Endodermal cell (in vitro differentiated cells): ENCODE measurements at regions not wholly inside any gene's neighbourhood (a gene's known extent, or its start where the extent isn't known, plus 50 kb on each side); places are given as distances from the start of the nearest gene placed in this dataset.

ENCODE experiments used
- DNase-seq: peaks from one replicate; pipeline ENCODE4 v3.0.0-alpha.2; 2017
- H3K27ac ChIP-seq: 2 replicates; pipeline ENCODE4 v1.5.1; 2013; ENCODE audit warnings: mild to moderate bottlenecking, low read depth, low read length, moderate library complexity
- H3K27me3 ChIP-seq: 2 replicates; pipeline ENCODE4 v1.6.1; 2013; ENCODE audit warnings: mild to moderate bottlenecking, low read length, moderate library complexity; ENCODE audit not compliant: insufficient read depth, control insufficient read depth, poor library complexity, severe bottlenecking
- H3K36me3 ChIP-seq: 2 replicates; pipeline ENCODE4 v1.7.0; 2013; ENCODE audit warnings: mild to moderate bottlenecking, low read length, moderate library complexity; ENCODE audit not compliant: control insufficient read depth, insufficient read depth
- H3K4me1 ChIP-seq: one replicate; pipeline ENCODE4 v1.7.0; 2013; ENCODE audit warnings: low read length; ENCODE audit not compliant: control insufficient read depth, insufficient read depth
- H3K4me3 ChIP-seq: 2 replicates; pipeline ENCODE4 v1.5.1; 2013; ENCODE audit warnings: mild to moderate bottlenecking, low read length, moderate library complexity
- H3K9ac ChIP-seq: 2 replicates; pipeline ENCODE4 v1.6.1; 2013; ENCODE audit warnings: mild to moderate bottlenecking, low read length, moderate library complexity; ENCODE audit not compliant: poor library complexity, severe bottlenecking; ENCODE audit errors: extremely low read depth
- H3K9me3 ChIP-seq: 2 replicates; pipeline ENCODE4 v1.6.1; 2013; ENCODE audit warnings: mild to moderate bottlenecking, low read length, moderate library complexity; ENCODE audit not compliant: control insufficient read depth
- H3K27ac Mint-ChIP-seq: 2 replicates; pipeline ENCODE4 v1.8.0; 2020; ENCODE audit warnings: mixed read lengths
- H3K27me3 Mint-ChIP-seq: 2 replicates; pipeline ENCODE4 v1.8.0; 2021; ENCODE audit warnings: mild to moderate bottlenecking, mixed read lengths; ENCODE audit not compliant: insufficient read depth
- H3K36me3 Mint-ChIP-seq: 2 replicates; pipeline ENCODE4 v1.8.0; 2020; ENCODE audit warnings: low read depth, mixed read lengths
- H3K4me1 Mint-ChIP-seq: 2 replicates; pipeline ENCODE4 v1.8.0; 2020; ENCODE audit warnings: mixed read lengths
- H3K4me3 Mint-ChIP-seq: 2 replicates; pipeline ENCODE4 v1.8.0; 2020; ENCODE audit warnings: mild to moderate bottlenecking, moderate library complexity, mixed read lengths
- H3K9me3 Mint-ChIP-seq: 2 replicates; pipeline ENCODE4 v1.8.0; 2020; ENCODE audit warnings: mild to moderate bottlenecking, mixed read lengths
- WGBS, 2 experiments: methylation state at CpG; one replicate each; pipeline versions ENCODE4 v1.1.5 to v1.1.7; 2013; ENCODE audit warnings: missing lambda C conversion rate in 2 of 2, mixed read lengths in 1 of 2; ENCODE audit not compliant: insufficient coverage in 1 of 2, insufficient read length in 1 of 2; 5-methylcytosine and 5-hydroxymethylcytosine counted together
- TF ChIP-seq, protein P1 (sequence below): fragments of 200-600 bp; sonication (generic); conservative IDR thresholded peaks from 2 replicates; pipeline ENCODE4 v1.5.0; 2021; ENCODE audit warnings: antibody characterized with exemption, mild to moderate bottlenecking

DNA sequence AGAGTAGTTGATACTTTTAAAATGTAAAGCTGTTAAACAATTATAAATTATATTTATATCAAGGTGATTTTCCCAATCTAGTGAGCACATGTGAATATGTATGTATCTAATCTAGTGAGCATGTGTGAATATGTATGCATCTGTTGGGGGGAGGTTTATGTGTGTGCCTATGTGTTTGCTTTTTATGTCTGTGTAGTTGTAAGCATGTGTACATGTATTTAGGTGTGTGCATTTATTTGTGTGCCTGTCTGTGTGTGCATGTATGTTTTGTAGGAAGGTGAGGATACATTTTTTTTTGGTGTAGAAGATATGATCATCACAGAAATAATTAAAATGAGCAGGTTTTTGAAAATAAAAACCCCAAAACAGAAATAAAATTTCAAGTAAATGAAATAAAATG is 318.9 kb upstream of the CHRM3 start:
- Mint-ChIP-seq H3K27me3 (no peaks in the 10 kb centered on the region), H3K27ac (no peak overlapping the region), H3K4me3 (no peak overlapping the region), H3K9me3 (no peaks in the 10 kb centered on the region), H3K36me3 (no peaks in the 10 kb centered on the region), H3K4me1 (peaks cover 13% of the 10 kb centered on the region)
- no peaks in the 10 kb centered on the region for H3K36me3 ChIP-seq
- H3K4me3 ChIP-seq: no peak overlapping the region
- H3K9me3 ChIP-seq: no peaks in the 10 kb centered on the region
- no peaks in the 10 kb centered on the region for H3K4me1 ChIP-seq
- TF ChIP-seq, protein P1, sequence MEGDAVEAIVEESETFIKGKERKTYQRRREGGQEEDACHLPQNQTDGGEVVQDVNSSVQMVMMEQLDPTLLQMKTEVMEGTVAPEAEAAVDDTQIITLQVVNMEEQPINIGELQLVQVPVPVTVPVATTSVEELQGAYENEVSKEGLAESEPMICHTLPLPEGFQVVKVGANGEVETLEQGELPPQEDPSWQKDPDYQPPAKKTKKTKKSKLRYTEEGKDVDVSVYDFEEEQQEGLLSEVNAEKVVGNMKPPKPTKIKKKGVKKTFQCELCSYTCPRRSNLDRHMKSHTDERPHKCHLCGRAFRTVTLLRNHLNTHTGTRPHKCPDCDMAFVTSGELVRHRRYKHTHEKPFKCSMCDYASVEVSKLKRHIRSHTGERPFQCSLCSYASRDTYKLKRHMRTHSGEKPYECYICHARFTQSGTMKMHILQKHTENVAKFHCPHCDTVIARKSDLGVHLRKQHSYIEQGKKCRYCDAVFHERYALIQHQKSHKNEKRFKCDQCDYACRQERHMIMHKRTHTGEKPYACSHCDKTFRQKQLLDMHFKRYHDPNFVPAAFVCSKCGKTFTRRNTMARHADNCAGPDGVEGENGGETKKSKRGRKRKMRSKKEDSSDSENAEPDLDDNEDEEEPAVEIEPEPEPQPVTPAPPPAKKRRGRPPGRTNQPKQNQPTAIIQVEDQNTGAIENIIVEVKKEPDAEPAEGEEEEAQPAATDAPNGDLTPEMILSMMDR: no peak
- H3K27ac ChIP-seq: no peak overlapping the region
- no peaks in the 10 kb centered on the region for H3K27me3 ChIP-seq
- no peak overlapping the region for H3K9ac ChIP-seq
- no peak for DNase-seq

DNA sequence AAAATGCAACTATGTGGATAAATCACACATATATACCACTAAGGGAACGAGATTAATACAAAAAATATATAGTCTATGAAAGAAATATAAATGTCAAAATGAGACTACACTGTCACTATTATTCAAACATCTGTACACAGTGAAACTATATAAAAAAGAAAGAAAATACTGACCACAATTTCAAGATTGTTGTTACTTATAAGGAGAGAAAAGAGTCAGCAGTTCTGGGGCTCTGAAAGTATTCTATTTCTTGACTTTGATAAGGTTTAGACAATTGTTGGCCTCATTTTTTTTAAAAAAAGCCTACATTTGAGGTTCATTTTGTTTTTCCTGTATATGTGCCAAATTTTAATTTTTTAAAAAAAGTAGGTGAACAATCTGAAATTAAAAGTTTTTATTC is 319.3 kb upstream of the CHRM3 start:
- DNase-seq: no peak
- no peak overlapping the region for H3K4me3 ChIP-seq
- no peaks in the 10 kb centered on the region for H3K9me3 Mint-ChIP-seq
- no peak overlapping the region for H3K27ac ChIP-seq
- WGBS, 2 experiments: no CpG with 5 or more reads among the region's 1 CpG
- no peaks in the 10 kb centered on the region for H3K27me3 ChIP-seq
- no peaks in the 10 kb centered on the region for H3K27me3 Mint-ChIP-seq
- no peak overlapping the region for H3K4me3 Mint-ChIP-seq
- peaks cover 9% of the 10 kb centered on the region for H3K4me1 Mint-ChIP-seq
- no peaks in the 10 kb centered on the region for H3K36me3 Mint-ChIP-seq
- no peak overlapping the region for H3K27ac Mint-ChIP-seq
- H3K4me1 ChIP-seq: no peaks in the 10 kb centered on the region
- TF ChIP-seq, protein P1: no peak
- no peaks in the 10 kb centered on the region for H3K36me3 ChIP-seq
- H3K9ac ChIP-seq: no peak overlapping the region
- no peaks in the 10 kb centered on the region for H3K9me3 ChIP-seq

DNA sequence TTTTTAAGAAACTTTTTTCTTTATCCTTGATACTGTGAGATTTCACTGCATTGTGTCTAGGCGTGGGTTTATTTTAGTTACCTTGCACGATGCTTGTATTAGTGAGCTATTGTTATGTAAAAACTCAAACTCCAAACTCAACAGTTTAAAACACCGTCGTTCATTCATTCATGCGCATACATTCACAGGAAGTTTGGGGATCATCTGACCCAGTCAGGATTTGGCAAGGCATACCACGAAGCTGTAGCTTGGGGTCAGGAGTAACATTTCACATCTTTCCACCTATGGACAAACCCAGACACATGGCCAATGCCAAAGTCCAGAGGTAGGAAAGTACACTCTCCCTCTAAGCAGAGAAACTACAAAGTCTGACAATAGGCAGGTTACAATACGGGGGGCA is 324.6 kb upstream of the CHRM3 start:
- WGBS, 2 experiments: 66 to 73% methylated on average over 2 to 7 of the region's 7 CpGs
- no peak for DNase-seq
- TF ChIP-seq, protein P1: no peak
- no peak overlapping the region for H3K9ac ChIP-seq
- Mint-ChIP-seq H3K4me1 (peaks cover 28% of the 10 kb centered on the region), H3K9me3 (peaks cover 9% of the 10 kb centered on the region), H3K4me3 (no peak overlapping the region), H3K36me3 (peaks cover 5% of the 10 kb centered on the region), H3K27me3 (no peaks in the 10 kb centered on the region), H3K27ac (no peak overlapping the region)
- H3K36me3 ChIP-seq: no peaks in the 10 kb centered on the region
- H3K27me3 ChIP-seq: no peaks in the 10 kb centered on the region
- peaks cover 5% of the 10 kb centered on the region for H3K9me3 ChIP-seq
- H3K27ac ChIP-seq: no peak overlapping the region
- H3K4me3 ChIP-seq: no peak overlapping the region
- H3K4me1 ChIP-seq: peaks cover 3% of the 10 kb centered on the region
